Coronary artery (tissue), 2 donors: ENCODE measurements at regions not wholly inside any gene's neighbourhood (a gene's known extent, or its start where the extent isn't known, plus 50 kb on each side); places are given as distances from the start of the nearest gene placed in this dataset.

Experiments used
- DNase-seq: peaks from one replicate; pipeline ENCODE4 v3.0.0-alpha.2; 2017; ENCODE audit warnings: low spot score
- H3K27ac ChIP-seq, 2 donors: fragments of 200-600 bp; sonication (generic); one replicate each; pipeline ENCODE4 v1.5.1; 2016 to 2019
- H3K4me3 ChIP-seq: fragments of 200-600 bp; sonication (generic); 2 replicates; pipeline ENCODE4 v1.5.1; 2016; ENCODE audit warnings: mild to moderate bottlenecking, moderate library complexity
- CTCF ChIP-seq: fragments of 200-600 bp; sonication (generic); IDR thresholded peaks from one replicate; pipeline ENCODE4 v1.5.1; 2019; ENCODE audit warnings: antibody characterized with exemption

- DNase-seq: no peak
- Histone ChIP-seq H3K4me3 (no peak overlapping the region), H3K27ac (no peak overlapping the region)
Observed at GRCh38 chr13:73757481-73758233, 376.5 kb downstream of the KLF12 start.

GRCh38 chr13:73754727-73755292 is 379.4 kb downstream of the KLF12 start:
- H3K27ac ChIP-seq: no peak overlapping the region
- TF ChIP-seq CTCF: no peak
- H3K4me3 ChIP-seq: no peak overlapping the region
- no peak for DNase-seq

More at GRCh38 chr13:73757481-73758233, 376.5 kb downstream of the KLF12 start:
- TF ChIP-seq CTCF: no peak

GRCh38 chr13:73754241-73754640 is 380.0 kb downstream of the KLF12 start:
- DNase-seq: no peak
- H3K4me3 ChIP-seq: no peak overlapping the region
- no peak overlapping the region for H3K27ac ChIP-seq
- TF ChIP-seq CTCF: no peak

- no peak for DNase-seq
- Histone ChIP-seq H3K27ac (no peak overlapping the region), H3K4me3 (no peak overlapping the region)
- no peak for TF ChIP-seq CTCF
Observed at GRCh38 chr13:73751290-73751689, 382.9 kb downstream of the KLF12 start.

- no peak for TF ChIP-seq CTCF
- Histone ChIP-seq H3K27ac (no peak overlapping the region), H3K4me3 (no peak overlapping the region)
- DNase-seq: no peak
Observed at GRCh38 chr13:73748404-73748803, 385.8 kb downstream of the KLF12 start.

GRCh38 chr13:73745190-73745589 is 389.0 kb downstream of the KLF12 start:
- H3K27ac ChIP-seq: no peak overlapping the region
- TF ChIP-seq CTCF: no peak
- no peak overlapping the region for H3K4me3 ChIP-seq
- no peak for DNase-seq

GRCh38 chr13:73742982-73743381 is 391.2 kb downstream of the KLF12 start:
- no peak for TF ChIP-seq CTCF
- H3K27ac ChIP-seq: no peak overlapping the region
- DNase-seq: no peak
- H3K4me3 ChIP-seq: no peak overlapping the region
